CD4-positive, alpha-beta T cell treated with Interleukin-6 at 100 ng/mL for 8 hours (primary cell): ENCODE measurements at regions not wholly inside any gene's neighbourhood (a gene's known extent, or its start where the extent isn't known, plus 50 kb on each side); places are given as distances from the start of the nearest gene placed in this dataset.

Experiments used
- DNase-seq: peaks from one replicate; pipeline ENCODE4 v3.0.0-alpha.2; 2020; ENCODE audit warnings: mixed read lengths, low spot score

DNA sequence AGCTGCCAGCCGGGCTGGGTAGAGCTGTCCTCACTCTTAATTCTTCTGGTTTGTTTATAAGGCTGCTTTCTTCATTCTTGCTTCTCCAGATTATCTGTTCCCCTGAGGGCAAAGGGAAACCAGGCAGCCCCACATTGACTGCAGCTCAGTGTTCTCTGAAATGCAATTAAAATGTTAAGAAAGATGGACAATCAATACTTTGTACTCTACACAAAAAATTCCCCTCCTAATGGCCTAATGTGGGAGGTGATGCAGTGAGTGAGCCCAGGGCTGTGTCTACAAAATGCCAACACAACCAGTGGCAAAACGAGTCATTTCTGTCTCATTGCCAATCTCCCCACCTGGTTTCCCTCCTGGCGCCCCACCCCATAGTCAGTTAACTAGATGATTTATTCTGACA lies 541.7 kb upstream of the RAB6C start:
- DNase-seq: no peak

DNA sequence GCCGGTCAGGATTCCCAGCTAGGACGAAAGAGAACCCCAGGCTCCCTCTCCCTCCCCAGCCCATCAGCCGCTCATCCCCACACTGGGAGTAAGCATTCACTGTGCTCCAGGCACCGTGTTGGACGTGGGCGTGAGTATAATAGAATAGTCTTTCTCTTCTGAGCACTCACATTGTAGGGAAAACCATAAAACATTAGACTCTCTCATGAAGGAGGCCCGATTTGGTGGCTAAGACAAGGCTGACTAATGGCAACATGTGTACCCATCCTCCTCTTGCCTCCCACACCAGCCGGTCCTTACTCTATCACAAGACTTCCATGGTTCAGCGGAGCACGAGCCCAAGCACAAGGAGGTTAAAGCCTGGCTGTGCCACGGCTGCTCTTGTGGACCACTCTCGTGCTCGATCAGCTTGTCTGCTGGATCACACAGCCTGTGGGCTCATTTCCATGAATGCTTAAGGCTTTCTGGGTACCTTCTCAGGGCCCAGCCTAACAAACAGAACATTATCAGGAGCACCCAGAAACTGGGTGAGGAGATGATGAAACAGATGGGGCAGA lies 540.9 kb upstream of the RAB6C start:
- DNase-seq: no peak

DNA sequence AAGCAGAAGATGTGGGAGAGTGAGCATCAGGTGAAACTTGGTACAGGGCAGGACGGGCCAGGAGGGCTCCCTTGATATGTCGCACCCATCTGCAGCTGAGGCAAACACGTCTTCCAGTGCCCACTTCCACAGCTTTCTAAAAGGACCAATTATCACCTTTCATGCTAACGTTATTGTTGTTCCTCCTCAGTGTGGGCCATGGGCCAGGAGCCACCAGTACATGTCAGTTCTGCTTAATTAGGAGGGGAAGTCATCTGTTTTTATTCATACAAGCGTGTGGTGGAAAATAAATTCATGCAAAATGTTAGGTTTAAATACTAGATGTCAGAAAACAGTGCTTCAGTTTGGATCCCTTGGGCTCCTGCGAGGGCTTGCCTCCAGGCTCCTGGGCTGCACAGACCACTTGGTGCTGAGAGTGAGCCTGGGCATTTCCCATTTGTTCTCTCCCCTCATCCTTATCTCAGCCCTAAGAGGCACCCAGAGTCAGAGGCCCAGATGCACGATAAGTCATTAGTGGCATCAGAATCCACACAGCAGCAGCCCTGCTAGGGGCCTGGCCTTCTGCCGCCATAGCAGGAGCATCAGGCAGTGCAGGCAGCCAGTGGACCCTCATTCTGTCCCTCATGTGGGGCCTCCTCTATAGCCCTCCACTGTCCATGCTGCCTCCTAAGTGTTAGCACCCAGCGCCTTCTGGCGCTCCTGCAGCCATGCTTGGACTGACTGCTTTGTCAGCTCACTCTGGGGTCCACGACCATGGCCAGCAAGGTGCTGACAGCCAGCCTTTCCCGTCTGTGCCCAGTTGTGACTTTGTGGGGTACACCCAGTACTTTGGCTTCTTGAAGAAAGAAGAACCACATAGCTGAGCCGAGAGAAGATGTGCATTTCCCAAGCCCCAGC lies 539.8 kb upstream of the RAB6C start:
- no peak for DNase-seq

DNA sequence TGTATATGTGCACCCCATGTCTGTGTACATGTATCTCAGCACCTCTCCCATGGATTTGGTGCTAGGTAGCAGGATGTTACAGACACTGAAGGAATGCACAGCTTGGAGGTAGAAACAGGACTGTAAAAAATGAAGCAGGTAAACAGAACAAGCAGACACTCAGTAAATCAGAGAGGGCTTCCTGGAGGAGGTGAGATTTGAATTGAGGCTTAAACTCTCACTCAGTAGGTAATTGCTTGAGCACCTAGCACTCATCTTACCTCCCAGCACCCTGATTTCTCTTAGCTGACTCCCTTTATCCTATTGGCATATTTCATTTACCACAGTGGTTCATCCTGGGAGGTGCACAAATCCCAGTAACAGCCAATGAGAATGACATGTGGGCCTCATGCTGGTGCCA lies 537.9 kb upstream of the RAB6C start:
- DNase-seq: no peak

DNA sequence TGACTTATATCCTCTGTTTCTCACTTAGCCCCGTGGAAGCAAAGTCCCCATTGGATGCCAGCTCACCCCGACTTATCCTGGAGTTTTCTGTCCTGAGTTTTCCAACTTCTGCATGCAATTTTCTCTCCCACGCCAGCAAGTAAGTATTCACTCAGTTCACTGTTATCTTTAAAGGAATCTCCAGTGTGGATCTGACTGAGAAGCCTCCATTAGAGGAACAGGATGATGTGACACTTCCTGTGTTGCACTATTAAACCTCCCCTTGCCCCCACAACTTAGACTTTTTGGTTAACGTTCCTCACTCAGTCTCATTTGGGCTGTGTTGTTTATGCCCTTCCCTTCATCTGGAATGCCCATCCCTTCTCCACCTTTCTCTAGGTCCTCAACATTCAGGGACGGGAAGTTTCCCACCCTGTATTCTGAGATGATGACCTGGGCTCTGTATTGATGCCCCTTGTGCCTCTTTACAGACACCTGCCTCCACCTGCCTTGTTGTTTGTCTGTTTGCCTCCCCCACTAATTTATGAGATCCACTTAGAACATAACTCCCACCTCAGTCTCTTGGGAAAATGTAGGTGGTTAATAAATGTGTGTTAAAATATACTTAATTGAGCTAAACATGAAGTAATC lies 536.1 kb upstream of the RAB6C start:
- no peak for DNase-seq

DNA sequence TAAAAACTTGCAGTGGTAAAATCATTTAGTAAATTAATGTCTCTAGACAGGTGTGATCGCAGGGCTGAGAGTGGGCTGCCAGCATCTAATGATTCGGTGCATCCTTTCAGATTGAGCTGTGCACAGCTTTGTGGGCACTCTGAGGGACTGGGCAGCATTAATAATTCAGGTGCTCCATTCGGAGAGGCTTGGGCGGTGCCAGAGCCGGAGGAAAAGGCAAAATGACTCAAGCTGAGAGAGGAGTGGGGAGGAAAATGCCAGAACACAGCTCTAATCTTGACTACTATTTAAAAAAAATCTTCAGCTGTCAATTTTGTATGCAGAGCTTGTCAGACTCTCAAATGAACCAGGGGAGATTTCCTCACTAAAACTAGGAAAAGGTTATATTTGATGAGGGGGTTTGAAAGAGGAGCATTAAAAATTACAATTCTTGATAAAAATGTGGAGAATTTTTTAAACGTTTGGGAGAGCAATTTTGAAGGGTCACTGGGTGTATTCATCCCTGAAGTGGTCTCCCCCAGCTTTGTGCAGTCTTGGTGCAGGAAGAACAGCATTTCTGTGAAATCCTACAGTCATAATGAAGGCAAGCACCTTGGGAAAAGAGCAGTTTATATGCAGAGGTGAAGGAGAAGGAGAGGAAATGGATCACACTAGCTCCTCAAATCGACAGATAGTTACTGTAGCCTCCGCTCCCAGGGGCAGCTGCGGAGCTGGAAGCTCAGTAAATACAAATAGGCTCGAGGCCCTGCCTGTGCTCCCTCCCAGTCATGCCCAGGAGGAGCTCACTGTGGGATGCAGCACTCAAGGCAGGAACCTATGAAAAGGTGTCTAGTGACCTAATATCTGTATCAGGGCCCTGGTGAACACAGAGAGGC lies 535.4 kb upstream of the RAB6C start:
- no peak for DNase-seq

GRCh38 chr2:129444751-129445150 lies 534.7 kb upstream of the RAB6C start:
- no peak for DNase-seq

DNA sequence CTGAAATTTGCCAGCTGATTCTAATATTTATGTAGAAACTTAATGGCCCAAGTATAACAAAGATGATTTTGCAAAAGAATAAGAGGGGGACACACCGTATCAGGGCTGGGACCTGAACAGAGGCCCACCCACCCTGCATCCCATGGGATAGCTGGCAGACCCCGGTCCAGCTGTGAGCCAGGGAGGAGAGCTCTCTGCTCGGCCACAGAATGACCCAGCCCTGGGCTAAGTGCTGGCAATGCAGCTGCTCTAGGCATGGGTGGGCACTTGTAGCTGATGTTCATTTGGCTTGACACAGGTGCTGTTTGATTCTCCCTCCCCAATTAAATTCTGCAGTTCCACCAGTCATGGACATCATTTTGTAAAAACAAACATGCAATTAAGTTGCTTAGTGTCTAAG lies 522.8 kb upstream of the RAB6C start:
- DNase-seq: no peak

GRCh38 chr2:129457277-129457818 lies 522.1 kb upstream of the RAB6C start:
- no peak for DNase-seq

- no peak for DNase-seq
Measured at GRCh38 chr2:129458006-129458405, 521.5 kb upstream of the RAB6C start.

- DNase-seq: no peak
Measured at GRCh38 chr2:129458436-129458835, 521.0 kb upstream of the RAB6C start.

DNA sequence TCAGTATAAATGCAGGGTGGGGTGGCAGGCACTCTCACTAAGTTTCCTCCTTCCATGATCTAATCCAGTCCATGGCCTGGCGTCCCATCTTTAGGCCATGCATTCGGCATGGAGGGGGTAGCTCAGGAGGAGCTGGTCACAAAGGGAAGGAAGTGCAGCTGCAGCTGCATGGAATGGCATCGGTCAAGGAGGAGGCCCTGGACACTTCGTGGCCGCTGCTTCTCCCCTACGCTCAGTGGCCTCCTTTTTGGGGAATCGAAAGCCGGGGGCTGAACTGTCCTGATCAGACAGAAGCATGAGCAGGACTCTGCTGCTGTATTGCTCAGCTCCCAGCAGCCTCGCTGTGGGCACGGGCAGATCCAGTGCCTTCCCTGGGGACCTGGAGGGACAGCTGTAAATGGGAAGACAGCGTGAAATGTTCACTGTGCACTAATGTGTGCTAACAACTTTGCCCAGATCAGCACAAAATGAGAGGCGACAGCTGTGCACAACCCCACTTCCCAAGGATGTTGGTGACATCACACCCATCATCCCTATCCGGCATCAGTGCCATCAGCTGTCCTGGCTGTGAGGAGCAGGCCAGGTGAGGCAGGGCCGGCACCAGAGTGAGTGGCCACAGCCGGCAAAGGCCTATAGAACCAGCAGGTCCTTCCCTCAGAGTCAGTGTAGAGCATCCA lies 520.1 kb upstream of the RAB6C start:
- no peak for DNase-seq

DNA sequence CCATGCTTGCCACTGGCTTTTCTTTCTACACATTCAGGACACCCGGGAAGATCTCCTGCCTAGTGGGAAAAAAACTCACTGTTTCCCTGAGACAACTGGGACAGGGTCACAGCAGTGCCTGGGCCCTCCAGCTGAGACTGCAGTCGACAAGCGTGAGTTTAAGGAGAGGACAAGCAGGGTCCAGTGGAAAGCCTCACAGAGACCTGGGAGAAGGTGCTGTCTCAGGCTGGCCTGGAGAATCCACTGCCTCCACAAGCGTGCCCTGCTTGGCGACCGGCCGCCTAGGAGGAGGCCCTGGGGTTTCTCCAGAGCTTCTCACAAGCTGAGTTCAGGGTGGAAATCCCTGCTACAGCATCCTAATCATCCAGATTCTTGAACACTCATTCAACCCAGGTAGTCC lies 519.6 kb upstream of the RAB6C start:
- DNase-seq: no peak

DNA sequence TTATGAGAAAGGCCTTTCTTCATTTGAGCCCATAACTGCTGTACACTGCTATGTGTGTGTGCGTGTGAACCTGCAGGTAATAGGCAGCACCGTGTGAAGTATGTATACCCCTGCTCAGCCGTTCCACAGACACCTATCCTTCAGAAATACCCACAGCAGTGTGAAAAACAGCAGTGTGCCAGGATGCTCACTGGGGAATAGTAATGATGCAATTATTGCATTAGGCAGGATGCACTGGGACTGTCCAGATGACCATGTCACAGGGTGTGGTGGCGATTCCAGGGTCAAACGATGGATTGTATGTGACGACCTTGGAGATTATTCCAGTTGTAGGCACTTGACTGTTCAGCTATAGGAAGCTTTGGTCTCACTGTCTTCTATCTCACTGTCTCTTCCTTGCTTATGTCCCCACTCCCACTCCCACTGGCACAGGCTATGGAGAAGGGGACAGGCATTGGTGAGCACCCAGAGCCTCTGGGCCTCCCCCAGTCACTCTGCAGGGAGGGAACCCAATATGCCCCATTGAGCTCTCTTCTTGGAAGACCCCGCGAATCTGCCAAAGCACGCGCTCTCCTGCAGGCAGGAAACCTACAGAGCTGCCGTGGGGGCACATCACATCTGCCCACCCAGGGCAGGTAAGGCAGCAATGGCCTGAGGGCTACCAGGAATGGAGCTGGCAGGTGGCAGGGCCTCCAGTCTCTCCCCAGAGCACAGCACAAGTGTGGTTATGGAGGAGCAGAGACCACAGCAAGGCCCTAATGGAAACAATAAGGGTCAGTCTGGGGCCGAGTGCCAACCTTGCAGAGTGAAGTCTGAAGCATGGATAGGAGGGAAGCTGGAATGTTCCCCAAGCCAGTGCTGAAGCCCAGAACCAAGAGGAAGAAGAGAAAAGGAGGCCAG lies 518.9 kb upstream of the RAB6C start:
- no peak for DNase-seq

DNA sequence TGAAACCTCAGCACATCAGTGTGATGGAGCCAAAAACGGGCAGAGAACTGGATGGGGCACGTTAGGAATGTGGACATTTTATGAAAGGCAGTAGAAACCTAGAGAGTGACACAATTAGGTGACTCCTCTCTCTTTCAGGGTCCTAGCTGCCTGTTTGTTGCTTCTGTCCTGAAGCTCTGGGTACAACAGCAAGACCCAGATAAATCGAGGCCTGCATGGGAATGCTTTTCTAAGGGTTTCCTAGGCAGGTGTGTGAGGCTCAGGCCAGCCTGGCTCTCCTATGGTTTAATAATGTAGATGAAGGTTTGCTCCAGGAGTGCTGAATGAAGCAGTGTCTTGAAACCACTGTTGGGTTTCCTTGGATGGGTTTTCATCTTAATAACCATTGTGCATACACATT lies 517.1 kb upstream of the RAB6C start:
- DNase-seq: no peak

DNA sequence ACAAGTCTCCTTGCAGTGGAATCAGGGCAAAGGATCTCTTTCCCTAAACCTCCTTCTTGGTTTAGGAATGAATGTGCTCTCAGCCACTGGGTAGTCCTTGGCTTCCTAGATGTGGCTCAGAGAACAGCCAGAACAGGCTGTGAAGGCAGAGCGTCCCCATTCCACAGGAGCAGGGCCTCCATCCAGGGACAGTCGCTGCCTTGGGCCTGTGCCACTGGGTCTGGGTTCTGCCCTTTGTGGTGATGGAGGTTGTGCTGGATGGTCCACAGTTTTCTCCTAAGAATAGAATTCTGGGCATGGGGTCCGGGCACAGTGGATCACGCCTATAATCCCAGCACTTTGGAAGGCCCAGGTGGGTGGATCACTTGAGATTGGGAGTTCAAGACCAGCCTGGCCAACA lies 516.5 kb upstream of the RAB6C start:
- DNase-seq: no peak

DNA sequence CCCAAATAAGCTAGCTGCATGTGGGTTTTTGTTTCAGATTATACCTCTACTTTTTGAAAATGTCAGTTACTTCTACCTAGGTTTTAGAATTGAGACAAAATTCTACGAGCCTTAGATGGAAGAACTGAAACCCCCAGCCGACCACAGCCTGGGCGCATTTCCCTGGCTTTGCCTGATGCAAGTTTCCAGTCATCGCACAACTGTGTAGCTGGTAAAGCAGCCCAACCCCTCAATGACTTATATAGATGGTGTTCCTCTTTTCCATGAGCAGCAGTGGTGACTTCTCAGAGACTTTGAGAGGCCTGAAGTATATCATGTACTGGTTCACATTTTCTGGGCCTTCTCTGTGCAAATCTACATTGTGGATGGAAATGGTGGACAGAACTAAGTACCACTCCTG lies 515.4 kb upstream of the RAB6C start:
- no peak for DNase-seq

DNA sequence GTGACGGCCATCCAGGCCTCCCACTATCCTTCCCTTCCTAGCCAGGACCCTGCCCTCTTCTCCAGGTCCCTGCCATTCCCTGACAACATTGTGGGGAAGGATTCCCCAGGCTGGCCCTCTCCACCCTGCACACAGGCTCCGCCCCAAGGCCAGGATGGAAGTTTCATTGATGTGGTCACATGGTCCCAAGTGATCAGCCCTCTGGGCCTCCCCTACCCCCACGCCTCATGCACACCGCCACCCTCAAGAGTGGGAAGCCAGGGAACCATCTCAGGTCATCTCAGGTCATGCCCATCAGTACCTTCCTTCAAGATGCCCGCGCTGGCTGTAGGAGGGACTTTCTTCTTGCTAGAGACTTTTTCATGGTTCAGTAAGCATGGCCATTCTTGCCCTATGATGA lies 514.8 kb upstream of the RAB6C start:
- DNase-seq: no peak

DNA sequence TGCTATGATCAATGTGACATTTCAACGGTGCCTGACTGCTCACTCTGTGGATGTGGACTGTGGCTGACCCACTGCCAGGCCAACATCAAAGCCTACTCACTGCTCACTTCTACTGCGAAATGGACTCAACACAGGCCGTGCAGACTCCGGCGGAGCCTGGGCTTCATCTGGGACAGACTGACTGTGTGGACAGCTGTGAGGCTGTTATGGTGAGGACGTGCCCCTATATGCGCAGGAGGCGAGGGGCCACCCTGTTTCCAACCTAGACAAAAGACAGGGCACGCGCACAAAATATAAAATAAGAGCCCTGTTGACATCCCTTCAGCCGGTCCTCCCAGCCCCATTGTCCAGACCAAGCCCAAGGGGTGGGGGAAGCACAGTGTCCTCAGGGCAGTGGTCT lies 514.4 kb upstream of the RAB6C start:
- DNase-seq: no peak

GRCh38 chr2:129466389-129466788 lies 513.1 kb upstream of the RAB6C start:
- no peak for DNase-seq
